Activated B cell treated with CpG ODN at 0.5 μM for 24 hours (primary cell): ENCODE measurements at regions not wholly inside any gene's neighbourhood (a gene's known extent, or its start where the extent isn't known, plus 50 kb on each side); places are given as distances from the start of the nearest gene placed in this dataset.
"Not testable (repeated sequence)": the region's sequence is repeated elsewhere in the genome, so short reads cannot be mapped to it uniquely, and the experiment has no call there.

Experiments used
- ATAC-seq: fragments of 200-7000 bp; cut with Tn5 transposase; one replicate; pipeline ENCODE4 v1.10.0; 2021; ENCODE audit warnings: low read depth, mild to moderate bottlenecking, moderate library complexity
- CTCF ChIA-PET: fragments of 350-600 bp; sonication (Branson Sonifier 250); formaldehyde crosslinking; loops from one replicate; lab custom pipeline; 2021; ENCODE audit warnings: antibody characterized with exemption; lab: Charles Lee
- POLR2A ChIA-PET: fragments of 350-600 bp; sonication (Branson Sonifier 250); formaldehyde crosslinking; loops from one replicate; lab custom pipeline; 2021; ENCODE audit warnings: antibody characterized with exemption; lab: Charles Lee
- DNase-seq: peaks from one replicate; pipeline ENCODE4 v3.0.0; 2022
- H3K27ac Mint-ChIP-seq: one replicate; pipeline ENCODE4 v1.8.0; 2020; ENCODE audit warnings: mixed read lengths
- H3K27me3 Mint-ChIP-seq: one replicate; pipeline ENCODE4 v1.8.0; 2021; ENCODE audit warnings: mixed read lengths
- H3K36me3 Mint-ChIP-seq: one replicate; pipeline ENCODE4 v1.8.0; 2021; ENCODE audit warnings: low read depth, mixed read lengths
- H3K4me1 Mint-ChIP-seq: one replicate; pipeline ENCODE4 v1.8.0; 2021; ENCODE audit warnings: mixed read lengths
- H3K4me3 Mint-ChIP-seq: one replicate; pipeline ENCODE4 v1.8.0; 2020; ENCODE audit warnings: mild to moderate bottlenecking, mixed read lengths
- H3K9me3 Mint-ChIP-seq: one replicate; pipeline ENCODE4 v1.8.0; 2020; ENCODE audit warnings: mixed read lengths
- intact Hi-C: fragments of 100-400 bp; cut with micrococcal nuclease; formaldehyde crosslinking; loops from one replicate; pipeline ENCODE4 v1.15.1; 2024
- TF ChIP-seq, protein P1 (sequence below): fragments of 200-600 bp; IDR thresholded peaks from one replicate; pipeline ENCODE4 v1.8.0; 2022; ENCODE audit warnings: antibody characterized with exemption, mild to moderate bottlenecking

DNA sequence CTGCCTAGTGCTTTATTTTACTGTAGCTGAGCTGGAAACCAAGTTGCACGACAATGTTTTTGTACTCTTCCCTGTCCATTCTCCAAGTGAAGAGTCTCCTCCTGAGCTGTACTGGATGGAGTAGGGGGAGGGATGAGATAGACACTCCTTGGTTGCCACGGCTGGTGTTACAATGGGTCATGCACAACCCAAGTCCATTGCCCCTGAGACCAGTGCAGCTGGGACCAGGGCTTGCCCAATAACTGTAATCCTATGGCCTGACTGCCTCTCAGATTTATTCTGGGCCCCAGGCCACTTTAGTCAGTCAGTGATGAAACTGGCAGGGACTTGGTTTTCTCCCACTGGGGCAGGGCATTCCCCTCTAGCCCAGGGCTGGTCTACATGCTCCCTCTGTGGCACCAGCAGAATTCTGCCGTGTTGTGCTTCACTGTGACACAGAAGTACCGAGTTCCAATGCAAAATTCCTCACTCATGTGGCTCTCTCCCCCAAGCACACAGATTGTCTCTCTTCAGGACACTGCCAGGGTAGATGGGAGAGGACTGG is 203.3 kb upstream of the PCDH18 start:
- no peak for ATAC-seq
- TF ChIP-seq, protein P1, sequence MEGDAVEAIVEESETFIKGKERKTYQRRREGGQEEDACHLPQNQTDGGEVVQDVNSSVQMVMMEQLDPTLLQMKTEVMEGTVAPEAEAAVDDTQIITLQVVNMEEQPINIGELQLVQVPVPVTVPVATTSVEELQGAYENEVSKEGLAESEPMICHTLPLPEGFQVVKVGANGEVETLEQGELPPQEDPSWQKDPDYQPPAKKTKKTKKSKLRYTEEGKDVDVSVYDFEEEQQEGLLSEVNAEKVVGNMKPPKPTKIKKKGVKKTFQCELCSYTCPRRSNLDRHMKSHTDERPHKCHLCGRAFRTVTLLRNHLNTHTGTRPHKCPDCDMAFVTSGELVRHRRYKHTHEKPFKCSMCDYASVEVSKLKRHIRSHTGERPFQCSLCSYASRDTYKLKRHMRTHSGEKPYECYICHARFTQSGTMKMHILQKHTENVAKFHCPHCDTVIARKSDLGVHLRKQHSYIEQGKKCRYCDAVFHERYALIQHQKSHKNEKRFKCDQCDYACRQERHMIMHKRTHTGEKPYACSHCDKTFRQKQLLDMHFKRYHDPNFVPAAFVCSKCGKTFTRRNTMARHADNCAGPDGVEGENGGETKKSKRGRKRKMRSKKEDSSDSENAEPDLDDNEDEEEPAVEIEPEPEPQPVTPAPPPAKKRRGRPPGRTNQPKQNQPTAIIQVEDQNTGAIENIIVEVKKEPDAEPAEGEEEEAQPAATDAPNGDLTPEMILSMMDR: no peak
- Mint-ChIP-seq H3K9me3 (peaks cover 5% of the 10 kb centered on the region), H3K4me1 (no peaks in the 10 kb centered on the region), H3K36me3 (no peaks in the 10 kb centered on the region), H3K27me3 (no peaks in the 10 kb centered on the region), H3K4me3 (no peak overlapping the region), H3K27ac (no peak overlapping the region)
- ChIA-PET CTCF (no interaction called here), POLR2A (no interaction called here)
- intact Hi-C loops: no loop called here
- no peak for DNase-seq

DNA sequence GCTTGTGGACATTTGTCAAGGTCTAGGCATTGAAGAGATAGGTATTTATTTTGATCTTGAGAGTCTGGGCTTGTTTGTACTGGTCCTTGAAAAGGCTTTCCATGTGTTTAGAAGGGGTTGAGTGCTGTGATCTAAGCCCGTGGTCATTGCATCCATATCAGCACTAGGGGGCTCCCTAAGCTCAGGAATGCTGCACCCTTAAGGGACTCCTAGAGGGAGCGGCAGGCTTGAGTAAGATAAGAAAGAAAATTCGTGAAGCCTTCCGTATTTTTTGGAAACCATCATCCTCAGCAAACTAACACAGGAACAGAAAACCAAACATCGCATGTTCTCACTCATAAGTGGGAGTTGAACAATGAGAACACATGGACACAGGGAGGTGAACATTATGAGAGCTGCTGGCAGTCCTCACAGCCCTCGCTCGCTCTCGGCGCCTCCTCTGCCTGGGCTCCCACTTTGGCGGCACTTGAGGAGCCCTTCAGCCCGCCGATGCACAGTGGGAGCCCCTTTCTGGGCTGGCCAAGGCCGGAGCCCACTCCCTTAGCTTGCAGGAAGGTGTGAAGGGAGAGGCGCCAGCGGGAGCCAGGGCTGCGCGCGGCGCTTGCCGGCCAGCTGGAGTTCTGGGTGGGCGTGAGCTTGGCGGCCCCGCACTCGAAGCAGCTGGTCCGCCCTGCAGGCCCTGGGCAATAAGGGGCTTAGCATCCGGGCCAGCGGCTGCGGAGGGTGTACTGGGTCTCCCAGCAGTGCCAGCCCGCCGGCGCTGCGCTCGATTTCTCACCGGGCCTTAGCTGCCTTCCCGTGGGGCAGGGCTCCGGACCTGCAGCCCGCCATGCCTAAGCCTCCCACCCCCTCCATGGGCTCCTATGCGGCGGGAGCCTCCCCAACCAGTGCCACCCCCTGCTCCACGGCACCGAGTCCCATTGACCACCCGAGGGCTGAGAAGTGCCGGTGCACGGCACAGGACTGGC is 201.2 kb upstream of the PCDH18 start:
- H3K4me1 Mint-ChIP-seq, ATAC-seq, H3K27ac Mint-ChIP-seq, H3K4me3 Mint-ChIP-seq, H3K9me3 Mint-ChIP-seq, DNase-seq, H3K36me3 Mint-ChIP-seq, intact Hi-C loops, CTCF ChIA-PET, POLR2A ChIA-PET, H3K27me3 Mint-ChIP-seq: not testable (repeated sequence)

DNA sequence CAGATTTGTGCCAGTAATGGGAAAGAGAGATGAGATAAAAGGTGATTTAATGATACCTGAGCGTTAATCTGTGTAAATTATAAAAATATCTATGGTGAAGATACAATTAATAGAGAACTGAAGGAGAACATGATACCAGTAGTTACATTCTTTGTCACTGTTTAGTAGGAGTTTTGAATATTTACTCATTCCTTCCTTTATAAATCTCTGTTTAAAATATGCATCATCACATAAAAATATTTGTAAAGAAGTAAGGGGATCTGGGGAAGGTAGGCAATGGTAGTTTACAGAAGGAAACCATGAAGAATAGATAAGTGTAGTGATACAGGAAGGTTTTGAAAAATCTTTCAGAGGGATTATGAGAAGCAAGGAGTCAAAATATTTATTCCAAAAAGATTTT is 190.6 kb upstream of the PCDH18 start:
- H3K36me3 Mint-ChIP-seq: no peaks in the 10 kb centered on the region

DNA sequence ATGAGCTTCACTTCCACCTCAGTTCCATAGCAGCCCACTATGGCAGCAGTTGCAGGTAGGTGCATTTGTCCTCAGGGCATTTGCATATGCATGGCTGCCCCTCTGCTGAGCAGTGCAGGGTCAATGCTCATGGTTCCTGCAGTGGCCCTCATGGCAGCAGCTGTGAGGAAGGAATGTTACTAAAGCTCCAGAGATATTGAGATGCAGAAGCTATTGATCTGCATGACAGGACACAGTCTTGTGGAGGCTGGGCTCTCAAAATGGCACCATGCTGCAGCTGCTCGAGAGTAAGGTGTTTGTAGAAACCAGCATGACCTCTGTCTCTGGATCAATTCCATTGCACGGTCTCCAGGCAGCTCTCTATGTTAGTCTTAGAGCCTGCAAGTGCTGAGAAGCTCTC is 179.2 kb upstream of the PCDH18 start:
- Mint-ChIP-seq H3K36me3 (no peaks in the 10 kb centered on the region), H3K9me3 (peaks cover 3% of the 10 kb centered on the region), H3K4me3 (no peak overlapping the region), H3K27ac (no peak overlapping the region), H3K27me3 (no peaks in the 10 kb centered on the region), H3K4me1 (no peaks in the 10 kb centered on the region)
- intact Hi-C loops: no loop called here
- POLR2A ChIA-PET: no interaction called here
- ATAC-seq (no peak), DNase-seq (no peak)
- CTCF ChIA-PET: no interaction called here
- TF ChIP-seq, protein P1: no peak

More for the DNA sequence above, 190.6 kb upstream of the PCDH18 start:
- ChIA-PET CTCF (no interaction called here), POLR2A (no interaction called here)
- intact Hi-C loops: no loop called here
- no peak for ATAC-seq
- DNase-seq: no peak
- H3K27me3 Mint-ChIP-seq: no peaks in the 10 kb centered on the region
- no peak overlapping the region for H3K4me3 Mint-ChIP-seq
- H3K9me3 Mint-ChIP-seq: peaks cover 3% of the 10 kb centered on the region
- TF ChIP-seq, protein P1: no peak
- H3K27ac Mint-ChIP-seq: no peak overlapping the region
- no peaks in the 10 kb centered on the region for H3K4me1 Mint-ChIP-seq

DNA sequence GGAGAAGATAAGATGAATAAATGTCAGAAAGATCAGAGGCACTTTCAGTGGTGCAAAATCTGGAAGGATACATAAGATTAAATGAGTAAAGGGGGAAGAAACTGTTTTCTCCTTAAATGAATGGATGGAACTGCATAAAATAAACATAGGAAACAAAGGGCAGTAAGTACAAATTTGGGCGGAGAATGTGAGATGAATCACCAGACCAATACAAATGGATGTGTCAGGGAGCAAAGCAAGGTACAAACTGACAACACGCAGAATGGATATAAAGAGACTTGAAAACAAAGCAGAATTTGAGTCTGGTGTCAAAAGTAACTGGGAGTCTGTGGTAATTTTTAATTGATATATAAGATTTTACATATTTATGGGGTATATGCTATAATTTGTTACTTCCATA is 175.3 kb upstream of the PCDH18 start:
- CTCF ChIA-PET: no interaction called here
- intact Hi-C loops: no loop called here
- no peak for ATAC-seq
- H3K36me3 Mint-ChIP-seq: no peaks in the 10 kb centered on the region
- no peak overlapping the region for H3K4me3 Mint-ChIP-seq
- H3K4me1 Mint-ChIP-seq: no peaks in the 10 kb centered on the region
- DNase-seq: no peak
- TF ChIP-seq, protein P1: no peak
- no peak overlapping the region for H3K27ac Mint-ChIP-seq
- H3K27me3 Mint-ChIP-seq: no peaks in the 10 kb centered on the region
- H3K9me3 Mint-ChIP-seq: peaks cover 5% of the 10 kb centered on the region
- POLR2A ChIA-PET: no interaction called here
